Smooth muscle cell (in vitro differentiated cells): ENCODE measurements at regions not wholly inside any gene's neighbourhood (a gene's known extent, or its start where the extent isn't known, plus 50 kb on each side); places are given as distances from the start of the nearest gene placed in this dataset.

Experiments
- DNase-seq: peaks from one replicate; lab custom pipeline; 2025; ENCODE audit not compliant: unreplicated experiment; lab: John Stamatoyannopoulos, UW
- H2AFZ ChIP-seq: fragments of 200-600 bp; sonication (generic); 2 replicates; pipeline ENCODE4 v1.6.0; 2016; ENCODE audit warnings: antibody characterized with exemption, low read depth, mild to moderate bottlenecking
- H3F3A ChIP-seq: fragments of 200-600 bp; sonication (generic); 2 replicates; pipeline ENCODE4 v1.6.0; 2017; ENCODE audit warnings: antibody characterized with exemption, low read depth
- H3K27ac ChIP-seq: fragments of 200-600 bp; sonication (generic); 2 replicates; pipeline ENCODE4 v1.5.1; 2016; ENCODE audit warnings: low read depth, mild to moderate bottlenecking
- H3K27me3 ChIP-seq: fragments of 200-600 bp; sonication (generic); 2 replicates; pipeline ENCODE4 v1.6.1; 2016; ENCODE audit warnings: low read depth, mild to moderate bottlenecking
- H3K36me3 ChIP-seq: fragments of 200-600 bp; sonication (generic); 2 replicates; pipeline ENCODE4 v1.5.1; 2016; ENCODE audit warnings: low read depth
- H3K4me1 ChIP-seq: fragments of 200-600 bp; sonication (generic); 2 replicates; pipeline ENCODE4 v1.5.1; 2016; ENCODE audit warnings: low read depth
- H3K4me2 ChIP-seq: fragments of 200-600 bp; sonication (generic); 2 replicates; pipeline ENCODE4 v1.6.0; 2016; ENCODE audit warnings: mild to moderate bottlenecking
- H3K4me3 ChIP-seq: fragments of 200-600 bp; sonication (generic); 2 replicates; pipeline ENCODE4 v1.5.1; 2016; ENCODE audit warnings: mild to moderate bottlenecking
- H3K79me2 ChIP-seq: fragments of 200-600 bp; sonication (generic); 2 replicates; pipeline ENCODE4 v1.6.0; 2016; ENCODE audit warnings: low read depth, mild to moderate bottlenecking
- H3K9ac ChIP-seq: fragments of 200-600 bp; sonication (generic); 2 replicates; pipeline ENCODE4 v1.6.0; 2016; ENCODE audit warnings: low read depth
- H3K9me3 ChIP-seq: fragments of 200-600 bp; sonication (generic); replicated peaks from 2 replicates; pipeline ENCODE4 v1.5.1; 2016; ENCODE audit warnings: low read depth
- H4K20me1 ChIP-seq: fragments of 200-600 bp; sonication (generic); 2 replicates; pipeline ENCODE4 v1.6.0; 2016; ENCODE audit warnings: low read depth
- WGBS: methylation state at CpG from one replicate; pipeline ENCODE4 v1.1.7; 2016; ENCODE audit warnings: low lambda C conversion rate; 5-methylcytosine and 5-hydroxymethylcytosine counted together
- TF ChIP-seq, protein P1 (sequence below): fragments of 200-600 bp; sonication (generic); IDR thresholded peaks from 2 replicates; pipeline ENCODE4 v1.5.1; 2017; ENCODE audit warnings: borderline replicate concordance, mild to moderate bottlenecking, antibody characterized with exemption; ENCODE audit not compliant: insufficient read depth, poor library complexity, severe bottlenecking

DNA sequence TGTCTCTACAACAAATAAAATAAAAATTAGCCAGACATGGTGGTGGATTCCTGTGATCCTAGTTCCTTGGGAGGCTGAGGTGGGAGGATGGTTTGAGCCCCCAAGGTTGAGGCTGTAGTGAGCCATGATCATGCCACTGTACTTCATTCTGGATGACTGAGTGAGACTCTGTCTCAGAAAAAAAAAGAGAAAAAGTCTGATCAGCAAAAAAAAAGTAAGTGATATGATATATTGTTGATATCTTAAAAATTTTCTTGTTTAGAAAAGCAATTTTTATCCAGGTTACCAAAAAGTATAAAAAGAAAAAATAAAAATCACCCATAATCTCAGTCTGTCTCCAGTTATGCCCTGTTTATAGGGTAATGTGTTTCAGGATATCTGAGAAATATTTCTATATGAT is 251.4 kb downstream of the OTOL1 start:
- TF ChIP-seq, protein P1, sequence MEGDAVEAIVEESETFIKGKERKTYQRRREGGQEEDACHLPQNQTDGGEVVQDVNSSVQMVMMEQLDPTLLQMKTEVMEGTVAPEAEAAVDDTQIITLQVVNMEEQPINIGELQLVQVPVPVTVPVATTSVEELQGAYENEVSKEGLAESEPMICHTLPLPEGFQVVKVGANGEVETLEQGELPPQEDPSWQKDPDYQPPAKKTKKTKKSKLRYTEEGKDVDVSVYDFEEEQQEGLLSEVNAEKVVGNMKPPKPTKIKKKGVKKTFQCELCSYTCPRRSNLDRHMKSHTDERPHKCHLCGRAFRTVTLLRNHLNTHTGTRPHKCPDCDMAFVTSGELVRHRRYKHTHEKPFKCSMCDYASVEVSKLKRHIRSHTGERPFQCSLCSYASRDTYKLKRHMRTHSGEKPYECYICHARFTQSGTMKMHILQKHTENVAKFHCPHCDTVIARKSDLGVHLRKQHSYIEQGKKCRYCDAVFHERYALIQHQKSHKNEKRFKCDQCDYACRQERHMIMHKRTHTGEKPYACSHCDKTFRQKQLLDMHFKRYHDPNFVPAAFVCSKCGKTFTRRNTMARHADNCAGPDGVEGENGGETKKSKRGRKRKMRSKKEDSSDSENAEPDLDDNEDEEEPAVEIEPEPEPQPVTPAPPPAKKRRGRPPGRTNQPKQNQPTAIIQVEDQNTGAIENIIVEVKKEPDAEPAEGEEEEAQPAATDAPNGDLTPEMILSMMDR, result no peak
- H3K4me1 ChIP-seq, result peaks cover 5% of the 10 kb centered on the region
- H3K36me3 ChIP-seq, result no peaks in the 10 kb centered on the region
- H3K79me2 ChIP-seq, result no peaks in the 10 kb centered on the region
- H2AFZ ChIP-seq, result no peak overlapping the region
- H3K27me3 ChIP-seq, result no peaks in the 10 kb centered on the region
- no peak overlapping the region for H3K9ac ChIP-seq
- H3K9me3 ChIP-seq, result no peaks in the 10 kb centered on the region
- no peak overlapping the region for H3K27ac ChIP-seq
- no peaks in the 10 kb centered on the region for H4K20me1 ChIP-seq
- no peak for DNase-seq
- no peak overlapping the region for H3K4me3 ChIP-seq
- no peaks in the 10 kb centered on the region for H3F3A ChIP-seq
- no peak overlapping the region for H3K4me2 ChIP-seq

DNA sequence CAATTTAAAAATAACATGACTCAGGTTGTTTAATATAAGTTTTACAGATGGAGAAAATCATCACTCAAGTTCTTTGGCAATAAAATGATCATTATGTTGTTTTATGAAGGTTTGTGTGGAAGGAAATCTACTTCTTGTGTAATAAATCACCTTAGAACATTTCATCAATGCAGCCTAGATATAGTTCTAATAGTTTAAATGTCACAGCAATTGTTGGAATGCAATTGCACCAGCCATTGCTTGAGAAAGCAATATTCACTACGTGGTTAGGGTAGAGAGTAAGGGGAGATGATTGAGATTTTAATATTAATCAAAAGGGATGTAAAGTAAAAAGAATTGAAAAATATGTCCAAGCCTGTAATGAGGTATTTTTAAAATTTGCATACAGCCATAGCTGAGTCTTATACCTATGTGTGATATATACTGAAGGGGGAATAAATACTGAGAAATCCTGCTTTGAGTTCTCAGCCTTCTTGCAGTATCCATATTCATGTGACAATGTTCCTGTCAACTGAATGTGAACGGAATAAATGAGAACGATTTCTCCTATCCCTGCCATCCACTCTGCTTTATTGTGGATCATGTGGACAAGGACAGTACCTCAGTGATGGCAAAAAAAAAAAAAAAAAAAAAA is 257.9 kb downstream of the OTOL1 start:
- Histone ChIP-seq H3K4me2 (no peak overlapping the region), H3K36me3 (no peaks in the 10 kb centered on the region), H4K20me1 (no peaks in the 10 kb centered on the region), H3K4me1 (no peaks in the 10 kb centered on the region), H3K9ac (no peak overlapping the region), H3K79me2 (no peaks in the 10 kb centered on the region), H2AFZ (no peak overlapping the region), H3F3A (no peaks in the 10 kb centered on the region), H3K27ac (no peak overlapping the region), H3K9me3 (no peaks in the 10 kb centered on the region), H3K4me3 (no peak overlapping the region), H3K27me3 (no peaks in the 10 kb centered on the region)
- WGBS, result 88% methylated on average over 3 of the region's 3 CpGs
- DNase-seq, result no peak
- TF ChIP-seq, protein P1, result no peak

DNA sequence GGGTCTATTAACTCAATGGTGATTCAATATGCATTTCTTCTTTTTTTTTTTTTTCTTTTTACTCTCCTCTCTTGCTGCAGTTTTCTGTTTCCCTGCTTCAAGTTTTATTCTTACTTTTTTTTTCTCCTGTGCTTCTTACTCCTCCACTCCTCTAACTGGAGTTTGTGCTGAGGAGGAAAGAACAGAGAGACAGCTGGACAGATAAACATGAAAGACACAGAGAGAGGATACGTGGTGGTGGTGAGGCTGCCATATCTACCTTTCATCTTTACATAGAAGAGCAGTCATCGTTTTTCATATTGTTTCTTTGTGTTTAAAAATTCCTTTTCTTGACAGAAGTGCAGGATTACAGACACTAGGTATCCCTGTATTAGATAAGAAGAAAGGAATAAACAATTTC is 262.8 kb downstream of the OTOL1 start:
- no peak overlapping the region for H3K9ac ChIP-seq
- TF ChIP-seq, protein P1, result no peak
- no peaks in the 10 kb centered on the region for H3K4me1 ChIP-seq
- DNase-seq, result no peak
- H3K27me3 ChIP-seq, result no peaks in the 10 kb centered on the region
- no peaks in the 10 kb centered on the region for H3K79me2 ChIP-seq
- H3F3A ChIP-seq, result no peaks in the 10 kb centered on the region
- 71% methylated on average over 2 of the region's 2 CpGs for WGBS
- H3K27ac ChIP-seq, result no peak overlapping the region
- H3K4me3 ChIP-seq, result no peak overlapping the region
- H3K9me3 ChIP-seq, result no peaks in the 10 kb centered on the region
- H2AFZ ChIP-seq, result no peak overlapping the region
- H3K4me2 ChIP-seq, result no peak overlapping the region
- no peaks in the 10 kb centered on the region for H3K36me3 ChIP-seq
- H4K20me1 ChIP-seq, result no peaks in the 10 kb centered on the region

DNA sequence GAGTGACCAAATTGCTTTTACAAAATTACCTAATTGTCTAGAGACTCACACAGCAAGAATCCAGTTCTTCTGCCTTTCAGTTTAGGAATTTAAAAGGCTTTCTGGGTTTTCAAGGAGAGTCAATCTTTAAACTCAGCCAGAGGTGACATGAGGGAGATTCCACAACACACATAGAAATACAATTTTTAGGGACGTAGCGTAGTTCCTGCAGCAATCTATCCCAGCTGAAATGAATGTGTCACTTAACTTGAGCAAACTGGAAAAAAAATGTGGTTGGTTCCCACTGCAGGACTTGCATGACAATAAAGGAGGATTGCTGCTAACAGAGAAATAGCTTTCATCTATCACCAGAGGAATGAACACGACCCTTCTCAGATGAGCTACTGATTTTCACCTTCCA is 269.7 kb downstream of the OTOL1 start:
- TF ChIP-seq, protein P1, result no peak
- peak overlapping the region; percentile 26 for H3K27ac ChIP-seq
- H3K79me2 ChIP-seq, result no peaks in the 10 kb centered on the region
- H3K27me3 ChIP-seq, result no peaks in the 10 kb centered on the region
- H3K9ac ChIP-seq, result no peak overlapping the region
- no peak for DNase-seq
- H3K4me2 ChIP-seq, result no peak overlapping the region
- WGBS, result 59% methylated on average over 3 of the region's 3 CpGs
- H2AFZ ChIP-seq, result no peak overlapping the region
- no peaks in the 10 kb centered on the region for H3K9me3 ChIP-seq
- no peaks in the 10 kb centered on the region for H3K4me1 ChIP-seq
- H3F3A ChIP-seq, result no peaks in the 10 kb centered on the region
- no peak overlapping the region for H3K4me3 ChIP-seq
- no peaks in the 10 kb centered on the region for H4K20me1 ChIP-seq
- no peaks in the 10 kb centered on the region for H3K36me3 ChIP-seq
